WTC11 (cell line): ENCODE measurements at regions not wholly inside any gene's neighbourhood (a gene's known extent, or its start where the extent isn't known, plus 50 kb on each side); places are given as distances from the start of the nearest gene placed in this dataset.

Experiments
- ATAC-seq: fragments of 200-7000 bp; cut with Tn5 transposase; 2 replicates; pipeline ENCODE4 v1.10.0; 2021; ENCODE audit warnings: mild to moderate bottlenecking, moderate library complexity
- CTCF ChIA-PET: fragments of 300-600 bp; sonication (Branson Sonifier 250); formaldehyde crosslinking; loops from one replicate; lab custom pipeline; 2021; ENCODE audit warnings: antibody characterized with exemption; lab: Charles Lee
- POLR2A ChIA-PET: fragments of 350-600 bp; sonication (Branson Sonifier 250); formaldehyde crosslinking; loops from one replicate; lab custom pipeline; 2021; ENCODE audit warnings: antibody characterized with exemption; lab: Charles Lee
- DNase-seq: peaks from one replicate; pipeline ENCODE4 v3.0.0; 2021; ENCODE audit warnings: low spot score
- H3K27ac Mint-ChIP-seq: 2 replicates; pipeline ENCODE4 v1.8.0; 2021; ENCODE audit warnings: mixed read lengths
- H3K27me3 Mint-ChIP-seq: 2 replicates; pipeline ENCODE4 v1.8.0; 2021; ENCODE audit warnings: low read depth, mild to moderate bottlenecking, moderate library complexity, mixed read lengths
- H3K36me3 Mint-ChIP-seq: 2 replicates; pipeline ENCODE4 v1.8.0; 2021; ENCODE audit warnings: mixed read lengths
- H3K4me1 Mint-ChIP-seq: 2 replicates; pipeline ENCODE4 v1.8.0; 2022; ENCODE audit warnings: mixed read lengths
- H3K4me3 Mint-ChIP-seq: 2 replicates; pipeline ENCODE4 v1.8.0; 2021; ENCODE audit warnings: mild to moderate bottlenecking, moderate library complexity, mixed read lengths
- H3K9me3 Mint-ChIP-seq: 2 replicates; pipeline ENCODE4 v1.8.0; 2021; ENCODE audit warnings: mixed read lengths
- FOXP1 ChIP-seq: sonication (generic); formaldehyde crosslinking; IDR thresholded peaks from 2 replicates; pipeline ENCODE4 v1.8.0; 2022; ENCODE audit warnings: missing genetic modification reagents, mild to moderate bottlenecking, moderate library complexity, borderline replicate concordance
- KAT7 ChIP-seq: sonication (generic); formaldehyde crosslinking; IDR thresholded peaks from 2 replicates; pipeline ENCODE4 v1.8.1; 2023; ENCODE audit warnings: missing genetic modification reagents, mild to moderate bottlenecking, borderline replicate concordance
- NR2C2 ChIP-seq: sonication (generic); formaldehyde crosslinking; IDR thresholded peaks from 2 replicates; pipeline ENCODE4 v1.8.0; 2022; ENCODE audit warnings: mild to moderate bottlenecking, missing genetic modification reagents
- NR3C1 ChIP-seq: sonication (generic); formaldehyde crosslinking; conservative IDR thresholded peaks from 2 replicates; pipeline ENCODE4 v1.8.1; 2023; ENCODE audit warnings: low read depth, mild to moderate bottlenecking, missing genetic modification reagents
- RORB ChIP-seq: fragments of 250-450 bp; sonication (Bioruptor Pico); IDR thresholded peaks from 2 replicates; pipeline ENCODE4 v1.9.0; 2021; ENCODE audit warnings: mild to moderate bottlenecking
- ZNF671 ChIP-seq: fragments of 250-450 bp; sonication (Bioruptor Pico); IDR thresholded peaks from 2 replicates; pipeline ENCODE4 v1.8.0; 2021; ENCODE audit warnings: mild to moderate bottlenecking
- TF ChIP-seq, protein P1 (sequence below): sonication (generic); formaldehyde crosslinking; IDR thresholded peaks from 2 replicates; pipeline ENCODE4 v1.8.0; 2022; ENCODE audit warnings: mild to moderate bottlenecking, missing genetic modification reagents
- TF ChIP-seq, protein P2 (sequence below): sonication (generic); formaldehyde crosslinking; IDR thresholded peaks from 2 replicates; pipeline ENCODE4 v1.8.1; 2023; ENCODE audit warnings: mild to moderate bottlenecking, moderate library complexity, missing genetic modification reagents
- TF ChIP-seq, protein P3 (sequence below): sonication (generic); formaldehyde crosslinking; IDR thresholded peaks from 2 replicates; pipeline ENCODE4 v1.8.0; 2022; ENCODE audit warnings: mild to moderate bottlenecking, missing genetic modification reagents
- TF ChIP-seq, protein P4 (sequence below): sonication (generic); formaldehyde crosslinking; IDR thresholded peaks from 2 replicates; pipeline ENCODE4 v1.8.1; 2023; ENCODE audit warnings: mild to moderate bottlenecking, missing genetic modification reagents, moderate library complexity
- TF ChIP-seq, protein P5 (sequence below): sonication (generic); formaldehyde crosslinking; IDR thresholded peaks from 2 replicates; pipeline ENCODE4 v1.8.1; 2022; ENCODE audit warnings: mild to moderate bottlenecking, moderate library complexity, missing genetic modification reagents
- TF ChIP-seq, protein P6 (sequence below): fragments of 250-450 bp; sonication (Bioruptor Pico); IDR thresholded peaks from 2 replicates; pipeline ENCODE4 v1.9.0; 2021; ENCODE audit warnings: mild to moderate bottlenecking, borderline replicate concordance
- TF ChIP-seq, protein P7 (sequence below): sonication (generic); formaldehyde crosslinking; IDR thresholded peaks from 2 replicates; pipeline ENCODE4 v1.8.0; 2023; ENCODE audit warnings: missing genetic modification reagents
- TF ChIP-seq, protein P8 (sequence below): sonication (generic); formaldehyde crosslinking; IDR thresholded peaks from 2 replicates; pipeline ENCODE4 v1.8.1; 2023; ENCODE audit warnings: mild to moderate bottlenecking, missing genetic modification reagents, moderate library complexity
- TF ChIP-seq, protein P9 (sequence below): sonication (generic); formaldehyde crosslinking; IDR thresholded peaks from 2 replicates; pipeline ENCODE4 v1.8.1; 2023; ENCODE audit warnings: mild to moderate bottlenecking, missing genetic modification reagents, borderline replicate concordance

DNA sequence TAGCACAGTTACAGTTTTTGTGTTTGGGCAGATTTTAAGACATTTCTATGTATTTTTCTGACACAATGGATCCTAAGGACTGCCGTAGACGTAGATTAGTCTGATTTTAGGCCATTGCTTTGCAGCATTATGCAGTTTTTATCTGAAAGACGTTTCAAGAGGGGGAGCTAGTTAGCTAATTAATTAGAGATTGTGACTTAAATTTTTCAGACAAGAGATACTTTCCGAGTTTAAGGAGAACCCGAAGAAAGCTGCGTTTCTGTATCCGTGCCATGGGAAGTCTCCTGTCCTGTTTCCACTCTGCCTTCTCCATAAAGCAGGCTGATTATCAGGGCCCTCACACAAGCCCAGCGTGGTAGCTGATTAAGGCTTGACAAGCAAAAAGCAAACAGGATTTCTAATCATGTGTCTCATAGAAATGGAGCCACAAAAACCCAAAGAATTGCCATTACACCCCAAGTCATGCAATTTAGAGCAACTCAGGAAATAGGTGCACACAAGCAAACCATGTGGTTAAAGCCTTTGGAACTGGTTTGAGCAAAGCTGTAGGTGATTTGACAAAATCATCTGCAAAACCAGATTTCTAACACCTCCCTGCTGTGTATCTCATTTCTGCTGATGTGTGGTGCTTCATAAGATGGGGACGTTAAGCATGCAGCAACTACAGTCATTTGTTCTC lies 808.1 kb downstream of the RNF144A start (continued):
- TF ChIP-seq ZNF671 (CRISPR knock-in tag) = no peak
- TF ChIP-seq, all 79 proteins: peak for 0

DNA sequence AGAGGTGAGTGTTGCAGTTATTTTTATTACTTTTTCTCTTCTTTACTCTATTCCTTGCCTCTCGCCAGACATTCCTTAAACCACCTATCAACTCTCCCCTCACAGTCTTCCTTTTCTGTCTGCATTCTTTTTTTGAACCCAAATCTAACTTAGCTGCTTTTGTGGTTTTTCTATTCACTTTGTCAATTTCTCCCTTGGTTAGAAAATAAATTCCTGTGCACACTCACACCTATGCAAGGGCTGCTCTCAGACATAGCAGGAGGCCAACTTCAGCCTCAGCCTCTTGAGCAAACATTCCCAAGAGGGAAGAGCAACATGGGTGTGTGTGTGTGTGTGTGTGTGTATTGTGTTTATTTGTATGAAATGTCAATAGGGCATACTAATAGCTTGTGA lies 808.6 kb downstream of the RNF144A start:
- DNase-seq = no peak
- Mint-ChIP-seq H3K36me3 (no peaks in the 10 kb centered on the region), H3K27me3 (no peaks in the 10 kb centered on the region), H3K4me1 (peaks cover 38% of the 10 kb centered on the region), H3K27ac (no peak overlapping the region), H3K9me3 (no peaks in the 10 kb centered on the region), H3K4me3 (no peak overlapping the region)
- CTCF ChIA-PET = no interaction called here
- TF ChIP-seq, protein P1, sequence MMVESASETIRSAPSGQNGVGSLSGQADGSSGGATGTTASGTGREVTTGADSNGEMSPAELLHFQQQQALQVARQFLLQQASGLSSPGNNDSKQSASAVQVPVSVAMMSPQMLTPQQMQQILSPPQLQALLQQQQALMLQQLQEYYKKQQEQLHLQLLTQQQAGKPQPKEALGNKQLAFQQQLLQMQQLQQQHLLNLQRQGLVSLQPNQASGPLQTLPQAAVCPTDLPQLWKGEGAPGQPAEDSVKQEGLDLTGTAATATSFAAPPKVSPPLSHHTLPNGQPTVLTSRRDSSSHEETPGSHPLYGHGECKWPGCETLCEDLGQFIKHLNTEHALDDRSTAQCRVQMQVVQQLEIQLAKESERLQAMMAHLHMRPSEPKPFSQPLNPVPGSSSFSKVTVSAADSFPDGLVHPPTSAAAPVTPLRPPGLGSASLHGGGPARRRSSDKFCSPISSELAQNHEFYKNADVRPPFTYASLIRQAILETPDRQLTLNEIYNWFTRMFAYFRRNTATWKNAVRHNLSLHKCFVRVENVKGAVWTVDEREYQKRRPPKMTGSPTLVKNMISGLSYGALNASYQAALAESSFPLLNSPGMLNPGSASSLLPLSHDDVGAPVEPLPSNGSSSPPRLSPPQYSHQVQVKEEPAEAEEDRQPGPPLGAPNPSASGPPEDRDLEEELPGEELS (CRISPR knock-in tag) = no peak
- TF ChIP-seq NR2C2 = no peak
- TF ChIP-seq, protein P2, sequence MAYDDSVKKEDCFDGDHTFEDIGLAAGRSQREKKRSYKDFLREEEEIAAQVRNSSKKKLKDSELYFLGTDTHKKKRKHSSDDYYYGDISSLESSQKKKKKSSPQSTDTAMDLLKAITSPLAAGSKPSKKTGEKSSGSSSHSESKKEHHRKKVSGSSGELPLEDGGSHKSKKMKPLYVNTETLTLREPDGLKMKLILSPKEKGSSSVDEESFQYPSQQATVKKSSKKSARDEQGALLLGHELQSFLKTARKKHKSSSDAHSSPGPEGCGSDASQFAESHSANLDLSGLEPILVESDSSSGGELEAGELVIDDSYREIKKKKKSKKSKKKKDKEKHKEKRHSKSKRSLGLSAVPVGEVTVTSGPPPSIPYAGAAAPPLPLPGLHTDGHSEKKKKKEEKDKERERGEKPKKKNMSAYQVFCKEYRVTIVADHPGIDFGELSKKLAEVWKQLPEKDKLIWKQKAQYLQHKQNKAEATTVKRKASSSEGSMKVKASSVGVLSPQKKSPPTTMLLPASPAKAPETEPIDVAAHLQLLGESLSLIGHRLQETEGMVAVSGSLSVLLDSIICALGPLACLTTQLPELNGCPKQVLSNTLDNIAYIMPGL (CRISPR knock-in tag) = no peak
- TF ChIP-seq, all 79 proteins: peak for 0
- POLR2A ChIA-PET = no interaction called here
- no peak for ATAC-seq

DNA sequence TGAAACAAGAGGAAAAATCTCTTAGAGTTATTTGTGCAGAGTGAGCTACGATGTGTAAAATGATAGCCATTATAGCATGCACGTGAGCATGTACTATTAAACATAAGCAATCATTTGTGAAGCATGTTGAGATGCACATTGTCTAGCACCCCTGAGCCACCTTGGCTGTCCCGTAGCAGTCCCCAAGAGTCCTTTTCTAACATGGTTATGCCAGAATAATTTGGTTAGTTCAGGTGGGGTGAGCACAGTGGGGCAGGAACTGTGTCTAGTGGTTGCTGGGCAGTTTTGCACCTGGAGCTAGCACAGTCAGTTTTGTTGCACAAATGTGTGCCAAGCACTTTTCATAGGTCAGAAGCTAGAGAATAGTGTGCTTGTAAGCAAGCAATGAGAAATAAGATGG lies 809.8 kb downstream of the RNF144A start:
- peaks cover 39% of the 10 kb centered on the region for H3K4me1 Mint-ChIP-seq
- no peaks in the 10 kb centered on the region for H3K36me3 Mint-ChIP-seq
- DNase-seq (no peak), ATAC-seq (no peak)
- H3K9me3 Mint-ChIP-seq = no peaks in the 10 kb centered on the region
- no peak overlapping the region for H3K4me3 Mint-ChIP-seq
- CTCF ChIA-PET = no interaction called here
- POLR2A ChIA-PET = no interaction called here
- no peak overlapping the region for H3K27ac Mint-ChIP-seq
- no peaks in the 10 kb centered on the region for H3K27me3 Mint-ChIP-seq
- TF ChIP-seq, protein P3, sequence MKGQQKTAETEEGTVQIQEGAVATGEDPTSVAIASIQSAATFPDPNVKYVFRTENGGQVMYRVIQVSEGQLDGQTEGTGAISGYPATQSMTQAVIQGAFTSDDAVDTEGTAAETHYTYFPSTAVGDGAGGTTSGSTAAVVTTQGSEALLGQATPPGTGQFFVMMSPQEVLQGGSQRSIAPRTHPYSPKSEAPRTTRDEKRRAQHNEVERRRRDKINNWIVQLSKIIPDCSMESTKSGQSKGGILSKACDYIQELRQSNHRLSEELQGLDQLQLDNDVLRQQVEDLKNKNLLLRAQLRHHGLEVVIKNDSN (CRISPR knock-in tag) = no peak
- TF ChIP-seq ZNF671 (CRISPR knock-in tag) = no peak
- TF ChIP-seq, protein P4, sequence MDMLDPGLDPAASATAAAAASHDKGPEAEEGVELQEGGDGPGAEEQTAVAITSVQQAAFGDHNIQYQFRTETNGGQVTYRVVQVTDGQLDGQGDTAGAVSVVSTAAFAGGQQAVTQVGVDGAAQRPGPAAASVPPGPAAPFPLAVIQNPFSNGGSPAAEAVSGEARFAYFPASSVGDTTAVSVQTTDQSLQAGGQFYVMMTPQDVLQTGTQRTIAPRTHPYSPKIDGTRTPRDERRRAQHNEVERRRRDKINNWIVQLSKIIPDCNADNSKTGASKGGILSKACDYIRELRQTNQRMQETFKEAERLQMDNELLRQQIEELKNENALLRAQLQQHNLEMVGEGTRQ (CRISPR knock-in tag) = no peak
- TF ChIP-seq, protein P5, sequence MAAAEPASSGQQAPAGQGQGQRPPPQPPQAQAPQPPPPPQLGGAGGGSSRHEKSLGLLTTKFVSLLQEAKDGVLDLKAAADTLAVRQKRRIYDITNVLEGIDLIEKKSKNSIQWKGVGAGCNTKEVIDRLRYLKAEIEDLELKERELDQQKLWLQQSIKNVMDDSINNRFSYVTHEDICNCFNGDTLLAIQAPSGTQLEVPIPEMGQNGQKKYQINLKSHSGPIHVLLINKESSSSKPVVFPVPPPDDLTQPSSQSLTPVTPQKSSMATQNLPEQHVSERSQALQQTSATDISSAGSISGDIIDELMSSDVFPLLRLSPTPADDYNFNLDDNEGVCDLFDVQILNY (CRISPR knock-in tag) = no peak
- TF ChIP-seq, protein P6, sequence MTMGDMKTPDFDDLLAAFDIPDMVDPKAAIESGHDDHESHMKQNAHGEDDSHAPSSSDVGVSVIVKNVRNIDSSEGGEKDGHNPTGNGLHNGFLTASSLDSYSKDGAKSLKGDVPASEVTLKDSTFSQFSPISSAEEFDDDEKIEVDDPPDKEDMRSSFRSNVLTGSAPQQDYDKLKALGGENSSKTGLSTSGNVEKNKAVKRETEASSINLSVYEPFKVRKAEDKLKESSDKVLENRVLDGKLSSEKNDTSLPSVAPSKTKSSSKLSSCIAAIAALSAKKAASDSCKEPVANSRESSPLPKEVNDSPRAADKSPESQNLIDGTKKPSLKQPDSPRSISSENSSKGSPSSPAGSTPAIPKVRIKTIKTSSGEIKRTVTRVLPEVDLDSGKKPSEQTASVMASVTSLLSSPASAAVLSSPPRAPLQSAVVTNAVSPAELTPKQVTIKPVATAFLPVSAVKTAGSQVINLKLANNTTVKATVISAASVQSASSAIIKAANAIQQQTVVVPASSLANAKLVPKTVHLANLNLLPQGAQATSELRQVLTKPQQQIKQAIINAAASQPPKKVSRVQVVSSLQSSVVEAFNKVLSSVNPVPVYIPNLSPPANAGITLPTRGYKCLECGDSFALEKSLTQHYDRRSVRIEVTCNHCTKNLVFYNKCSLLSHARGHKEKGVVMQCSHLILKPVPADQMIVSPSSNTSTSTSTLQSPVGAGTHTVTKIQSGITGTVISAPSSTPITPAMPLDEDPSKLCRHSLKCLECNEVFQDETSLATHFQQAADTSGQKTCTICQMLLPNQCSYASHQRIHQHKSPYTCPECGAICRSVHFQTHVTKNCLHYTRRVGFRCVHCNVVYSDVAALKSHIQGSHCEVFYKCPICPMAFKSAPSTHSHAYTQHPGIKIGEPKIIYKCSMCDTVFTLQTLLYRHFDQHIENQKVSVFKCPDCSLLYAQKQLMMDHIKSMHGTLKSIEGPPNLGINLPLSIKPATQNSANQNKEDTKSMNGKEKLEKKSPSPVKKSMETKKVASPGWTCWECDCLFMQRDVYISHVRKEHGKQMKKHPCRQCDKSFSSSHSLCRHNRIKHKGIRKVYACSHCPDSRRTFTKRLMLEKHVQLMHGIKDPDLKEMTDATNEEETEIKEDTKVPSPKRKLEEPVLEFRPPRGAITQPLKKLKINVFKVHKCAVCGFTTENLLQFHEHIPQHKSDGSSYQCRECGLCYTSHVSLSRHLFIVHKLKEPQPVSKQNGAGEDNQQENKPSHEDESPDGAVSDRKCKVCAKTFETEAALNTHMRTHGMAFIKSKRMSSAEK = no peak
- no peak for TF ChIP-seq KAT7 (CRISPR knock-in tag)
- TF ChIP-seq RORB (CRISPR knock-in tag) = no peak
- TF ChIP-seq, protein P7, sequence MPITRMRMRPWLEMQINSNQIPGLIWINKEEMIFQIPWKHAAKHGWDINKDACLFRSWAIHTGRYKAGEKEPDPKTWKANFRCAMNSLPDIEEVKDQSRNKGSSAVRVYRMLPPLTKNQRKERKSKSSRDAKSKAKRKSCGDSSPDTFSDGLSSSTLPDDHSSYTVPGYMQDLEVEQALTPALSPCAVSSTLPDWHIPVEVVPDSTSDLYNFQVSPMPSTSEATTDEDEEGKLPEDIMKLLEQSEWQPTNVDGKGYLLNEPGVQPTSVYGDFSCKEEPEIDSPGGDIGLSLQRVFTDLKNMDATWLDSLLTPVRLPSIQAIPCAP (CRISPR knock-in tag) = no peak
- TF ChIP-seq FOXP1 (CRISPR knock-in tag) = no peak
- no peak for TF ChIP-seq NR3C1
- TF ChIP-seq, protein P8, sequence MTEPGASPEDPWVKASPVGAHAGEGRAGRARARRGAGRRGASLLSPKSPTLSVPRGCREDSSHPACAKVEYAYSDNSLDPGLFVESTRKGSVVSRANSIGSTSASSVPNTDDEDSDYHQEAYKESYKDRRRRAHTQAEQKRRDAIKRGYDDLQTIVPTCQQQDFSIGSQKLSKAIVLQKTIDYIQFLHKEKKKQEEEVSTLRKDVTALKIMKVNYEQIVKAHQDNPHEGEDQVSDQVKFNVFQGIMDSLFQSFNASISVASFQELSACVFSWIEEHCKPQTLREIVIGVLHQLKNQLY (CRISPR knock-in tag) = no peak
- TF ChIP-seq, protein P9, sequence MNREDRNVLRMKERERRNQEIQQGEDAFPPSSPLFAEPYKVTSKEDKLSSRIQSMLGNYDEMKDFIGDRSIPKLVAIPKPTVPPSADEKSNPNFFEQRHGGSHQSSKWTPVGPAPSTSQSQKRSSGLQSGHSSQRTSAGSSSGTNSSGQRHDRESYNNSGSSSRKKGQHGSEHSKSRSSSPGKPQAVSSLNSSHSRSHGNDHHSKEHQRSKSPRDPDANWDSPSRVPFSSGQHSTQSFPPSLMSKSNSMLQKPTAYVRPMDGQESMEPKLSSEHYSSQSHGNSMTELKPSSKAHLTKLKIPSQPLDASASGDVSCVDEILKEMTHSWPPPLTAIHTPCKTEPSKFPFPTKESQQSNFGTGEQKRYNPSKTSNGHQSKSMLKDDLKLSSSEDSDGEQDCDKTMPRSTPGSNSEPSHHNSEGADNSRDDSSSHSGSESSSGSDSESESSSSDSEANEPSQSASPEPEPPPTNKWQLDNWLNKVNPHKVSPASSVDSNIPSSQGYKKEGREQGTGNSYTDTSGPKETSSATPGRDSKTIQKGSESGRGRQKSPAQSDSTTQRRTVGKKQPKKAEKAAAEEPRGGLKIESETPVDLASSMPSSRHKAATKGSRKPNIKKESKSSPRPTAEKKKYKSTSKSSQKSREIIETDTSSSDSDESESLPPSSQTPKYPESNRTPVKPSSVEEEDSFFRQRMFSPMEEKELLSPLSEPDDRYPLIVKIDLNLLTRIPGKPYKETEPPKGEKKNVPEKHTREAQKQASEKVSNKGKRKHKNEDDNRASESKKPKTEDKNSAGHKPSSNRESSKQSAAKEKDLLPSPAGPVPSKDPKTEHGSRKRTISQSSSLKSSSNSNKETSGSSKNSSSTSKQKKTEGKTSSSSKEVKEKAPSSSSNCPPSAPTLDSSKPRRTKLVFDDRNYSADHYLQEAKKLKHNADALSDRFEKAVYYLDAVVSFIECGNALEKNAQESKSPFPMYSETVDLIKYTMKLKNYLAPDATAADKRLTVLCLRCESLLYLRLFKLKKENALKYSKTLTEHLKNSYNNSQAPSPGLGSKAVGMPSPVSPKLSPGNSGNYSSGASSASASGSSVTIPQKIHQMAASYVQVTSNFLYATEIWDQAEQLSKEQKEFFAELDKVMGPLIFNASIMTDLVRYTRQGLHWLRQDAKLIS (CRISPR knock-in tag) = no peak
